ENCODE measurements at regions not wholly inside any gene's neighbourhood (a gene's known extent, or its start where the extent isn't known, plus 50 kb on each side); places are given as distances from the start of the nearest gene placed in this dataset.

DNA sequence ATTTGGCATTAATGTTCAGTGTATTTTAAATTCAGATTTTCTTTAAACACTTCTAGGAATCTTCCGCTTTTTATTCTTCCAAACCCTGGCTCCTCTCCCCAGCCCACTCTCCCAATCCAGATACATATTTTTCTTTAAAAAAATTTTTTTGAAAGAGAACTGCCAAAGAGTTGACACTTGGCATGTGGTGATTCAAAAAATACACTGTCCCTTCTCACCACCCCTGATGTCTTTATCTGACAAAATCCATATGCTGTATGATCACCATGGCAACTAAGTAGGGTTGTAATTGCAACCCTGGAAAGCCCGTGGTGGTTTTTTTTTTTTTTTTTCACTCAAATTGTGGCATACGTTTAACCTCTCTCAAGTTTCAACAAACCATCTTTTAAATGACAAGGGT, 355.8 kb upstream of the SASH1 start:
- Histone ChIP-seq H3K9me3 (ENCODE audit: low read length) (no peaks in the 10 kb centered on the region), H3K4me1 (ENCODE audit: insufficient read depth, low read length) (no peaks in the 10 kb centered on the region), H3K36me3 (ENCODE audit: low read depth, low read length) (no peaks in the 10 kb centered on the region), H4K20me1 (ENCODE audit: low read length) (no peaks in the 10 kb centered on the region), H3K79me2 (ENCODE audit: low read length) (no peaks in the 10 kb centered on the region), H3K9me2 (replicated peaks; ENCODE audit: low read length) (no peaks in the 10 kb centered on the region), H3K4me2 (ENCODE audit: low read length) (no peak overlapping the region), H3K27me3 (ENCODE audit: low read length) (no peaks in the 10 kb centered on the region), H2AFZ (ENCODE audit: low read length) (no peak overlapping the region), H3F3A (ENCODE audit: low read length, unreplicated experiment) (no peaks in the 10 kb centered on the region), H3K27ac (ENCODE audit: low read length) (no peak overlapping the region), H3K9ac (ENCODE audit: low read length) (no peak overlapping the region), H3K4me3 (ENCODE audit: low read length) (no peak overlapping the region)
- no peak for ATAC-seq
- POLR2A ChIA-PET (ENCODE audit: unreplicated experiment): no interaction called here
- CTCF ChIA-PET: no interaction called here
- TF ChIP-seq EZH2phosphoT487 (IDR thresholded peaks at IDR 0.05; ENCODE audit: borderline replicate concordance, low read length) (no peak), EZH2 (IDR thresholded peaks at IDR 0.05; ENCODE audit: low read length, unreplicated experiment) (no peak)
- TF ChIP-seq, protein P1, sequence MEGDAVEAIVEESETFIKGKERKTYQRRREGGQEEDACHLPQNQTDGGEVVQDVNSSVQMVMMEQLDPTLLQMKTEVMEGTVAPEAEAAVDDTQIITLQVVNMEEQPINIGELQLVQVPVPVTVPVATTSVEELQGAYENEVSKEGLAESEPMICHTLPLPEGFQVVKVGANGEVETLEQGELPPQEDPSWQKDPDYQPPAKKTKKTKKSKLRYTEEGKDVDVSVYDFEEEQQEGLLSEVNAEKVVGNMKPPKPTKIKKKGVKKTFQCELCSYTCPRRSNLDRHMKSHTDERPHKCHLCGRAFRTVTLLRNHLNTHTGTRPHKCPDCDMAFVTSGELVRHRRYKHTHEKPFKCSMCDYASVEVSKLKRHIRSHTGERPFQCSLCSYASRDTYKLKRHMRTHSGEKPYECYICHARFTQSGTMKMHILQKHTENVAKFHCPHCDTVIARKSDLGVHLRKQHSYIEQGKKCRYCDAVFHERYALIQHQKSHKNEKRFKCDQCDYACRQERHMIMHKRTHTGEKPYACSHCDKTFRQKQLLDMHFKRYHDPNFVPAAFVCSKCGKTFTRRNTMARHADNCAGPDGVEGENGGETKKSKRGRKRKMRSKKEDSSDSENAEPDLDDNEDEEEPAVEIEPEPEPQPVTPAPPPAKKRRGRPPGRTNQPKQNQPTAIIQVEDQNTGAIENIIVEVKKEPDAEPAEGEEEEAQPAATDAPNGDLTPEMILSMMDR (conservative IDR thresholded peaks at IDR 0.05; ENCODE audit: low read depth, low read length): no peak
- DNase-seq: no peak
- no TSS peak for BruUV-seq (replicated peaks)
- intact Hi-C loops (cut with micrococcal nuclease): no loop called here

- no peak for ATAC-seq
- H4K20me1 ChIP-seq (ENCODE audit: low read length): no peaks in the 10 kb centered on the region
- ChIA-PET POLR2A (ENCODE audit: unreplicated experiment) (no interaction called here), CTCF (no interaction called here)
- H3F3A ChIP-seq (ENCODE audit: low read length, unreplicated experiment): no peaks in the 10 kb centered on the region
- no peaks in the 10 kb centered on the region for H3K9me2 ChIP-seq (replicated peaks; ENCODE audit: low read length)
- H3K4me3 ChIP-seq (ENCODE audit: low read length): no peak overlapping the region
- H3K36me3 ChIP-seq (ENCODE audit: low read depth, low read length): no peaks in the 10 kb centered on the region
- TF ChIP-seq EZH2 (IDR thresholded peaks at IDR 0.05; ENCODE audit: low read length, unreplicated experiment): no peak
- TF ChIP-seq, protein P1 (conservative IDR thresholded peaks at IDR 0.05; ENCODE audit: low read depth, low read length): no peak
- H3K9ac ChIP-seq (ENCODE audit: low read length): no peak overlapping the region
- no peak for DNase-seq
- BruUV-seq (replicated peaks): no TSS peak
- no peak overlapping the region for H3K4me2 ChIP-seq (ENCODE audit: low read length)
- H3K79me2 ChIP-seq (ENCODE audit: low read length): no peaks in the 10 kb centered on the region
- H3K27ac ChIP-seq (ENCODE audit: low read length): no peak overlapping the region
- H2AFZ ChIP-seq (ENCODE audit: low read length): no peak overlapping the region
- no peaks in the 10 kb centered on the region for H3K27me3 ChIP-seq (ENCODE audit: low read length)
- H3K4me1 ChIP-seq (ENCODE audit: insufficient read depth, low read length): no peaks in the 10 kb centered on the region
- H3K9me3 ChIP-seq (ENCODE audit: low read length): no peaks in the 10 kb centered on the region
- intact Hi-C loops (cut with micrococcal nuclease): no loop called here
These were observed 352.5 kb upstream of the SASH1 start for GRCh38 chr6:147990159-147990558.

GRCh38 chr6:147991961-147992360, 350.7 kb upstream of the SASH1 start:
- Histone ChIP-seq H3K36me3 (ENCODE audit: low read depth, low read length) (no peaks in the 10 kb centered on the region), H3K27ac (ENCODE audit: low read length) (no peak overlapping the region), H3K4me1 (ENCODE audit: insufficient read depth, low read length) (no peaks in the 10 kb centered on the region), H3K9ac (ENCODE audit: low read length) (no peak overlapping the region), H3K9me3 (ENCODE audit: low read length) (no peaks in the 10 kb centered on the region), H3K4me2 (ENCODE audit: low read length) (no peak overlapping the region), H4K20me1 (ENCODE audit: low read length) (no peaks in the 10 kb centered on the region), H3K79me2 (ENCODE audit: low read length) (no peaks in the 10 kb centered on the region), H2AFZ (ENCODE audit: low read length) (no peak overlapping the region), H3K4me3 (ENCODE audit: low read length) (no peak overlapping the region), H3F3A (ENCODE audit: low read length, unreplicated experiment) (no peaks in the 10 kb centered on the region), H3K9me2 (replicated peaks; ENCODE audit: low read length) (no peaks in the 10 kb centered on the region), H3K27me3 (ENCODE audit: low read length) (no peaks in the 10 kb centered on the region)
- ATAC-seq: no peak
- TF ChIP-seq, protein P1 (conservative IDR thresholded peaks at IDR 0.05; ENCODE audit: low read depth, low read length): no peak
- TF ChIP-seq EZH2phosphoT487 (IDR thresholded peaks at IDR 0.05; ENCODE audit: borderline replicate concordance, low read length): no peak
- TF ChIP-seq EZH2 (IDR thresholded peaks at IDR 0.05; ENCODE audit: low read length, unreplicated experiment): no peak
- BruUV-seq (replicated peaks): no TSS peak
- intact Hi-C loops (cut with micrococcal nuclease): no loop called here
- no peak for DNase-seq
- ChIA-PET CTCF (no interaction called here), POLR2A (ENCODE audit: unreplicated experiment) (no interaction called here)

All from PC-3 (cell line).